Activated T-cell treated with anti-CD3 and anti-CD28 coated beads for 24 hours (primary cell): ENCODE measurements at regions not wholly inside any gene's neighbourhood (a gene's known extent, or its start where the extent isn't known, plus 50 kb on each side); places are given as distances from the start of the nearest gene placed in this dataset.

ENCODE experiments used
- DNase-seq: peaks from one replicate; pipeline ENCODE4 v3.0.0-alpha.2; 2020; ENCODE audit warnings: low read depth

DNA sequence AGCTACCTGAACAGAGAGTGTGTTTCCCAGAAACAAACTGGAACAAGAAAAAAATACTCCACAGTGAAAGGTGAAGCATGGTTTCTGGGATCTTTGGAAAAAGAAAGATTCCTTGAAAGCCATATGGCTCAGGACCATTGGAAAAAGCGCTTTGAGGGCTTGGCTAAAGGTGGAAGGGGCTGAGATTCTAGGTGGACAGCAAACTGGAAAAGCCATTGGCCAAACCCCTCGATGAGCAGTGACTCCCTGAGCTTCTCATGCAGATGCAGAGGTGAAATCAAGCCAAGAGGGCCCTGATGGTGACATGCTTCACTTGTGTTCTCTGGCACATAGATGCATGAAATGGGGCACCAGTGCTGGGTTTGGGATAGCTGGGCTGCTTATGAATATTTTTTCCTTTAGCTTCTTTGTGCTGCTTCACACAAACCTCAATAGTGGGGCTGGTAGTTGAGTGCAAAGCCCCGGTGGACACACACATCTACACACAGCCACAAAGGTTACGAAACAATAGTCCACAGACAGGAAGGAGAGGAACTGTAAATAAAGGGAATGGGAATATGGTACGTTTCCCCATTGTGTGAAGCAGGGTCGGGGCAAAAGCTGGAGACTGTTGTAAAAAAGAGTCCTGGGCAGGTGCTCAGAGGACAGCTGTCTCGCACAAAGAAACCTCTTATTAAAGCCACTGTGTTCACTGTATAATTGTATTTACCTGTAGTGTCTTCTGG, 117.8 kb downstream of the FOXA2 start:
- DNase-seq: no peak

DNA sequence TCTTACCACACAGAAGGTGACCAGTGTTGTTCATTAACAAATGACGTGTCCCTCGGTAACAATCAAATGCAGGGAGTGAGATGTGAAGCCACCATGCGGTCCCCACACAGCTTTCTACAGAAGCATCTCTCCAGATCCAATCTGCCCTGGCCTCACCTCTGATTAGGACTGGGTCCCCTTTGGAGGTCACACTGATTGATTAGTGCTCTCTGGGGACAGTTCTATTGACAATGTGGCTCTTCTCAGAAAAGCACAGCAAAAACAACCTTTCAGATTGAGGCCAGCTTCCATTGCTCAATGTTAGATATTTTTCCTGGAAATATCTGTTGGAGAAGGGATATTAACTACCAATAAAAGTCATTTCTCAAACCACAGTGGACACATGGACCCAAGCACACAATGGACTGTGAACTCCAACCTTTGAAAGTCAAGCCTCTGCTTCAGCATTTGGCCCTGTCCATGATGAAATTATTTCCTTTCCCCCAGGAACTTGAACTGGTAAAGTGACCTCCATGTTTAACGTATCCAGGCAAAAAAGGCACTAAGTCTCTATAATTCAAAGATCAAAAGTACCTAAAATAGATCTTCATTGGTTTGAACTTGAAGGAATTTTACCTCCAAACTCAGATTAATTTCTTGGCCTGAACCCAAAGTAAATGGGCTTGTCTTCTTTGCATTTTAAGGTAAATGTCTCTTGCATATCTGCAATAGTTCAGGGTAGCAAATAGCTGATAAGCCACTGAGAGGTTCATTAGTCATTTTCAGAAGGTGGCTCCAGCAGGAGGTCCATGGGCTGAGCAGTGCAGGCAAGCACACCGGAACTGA, 118.5 kb downstream of the FOXA2 start:
- DNase-seq: no peak

DNA sequence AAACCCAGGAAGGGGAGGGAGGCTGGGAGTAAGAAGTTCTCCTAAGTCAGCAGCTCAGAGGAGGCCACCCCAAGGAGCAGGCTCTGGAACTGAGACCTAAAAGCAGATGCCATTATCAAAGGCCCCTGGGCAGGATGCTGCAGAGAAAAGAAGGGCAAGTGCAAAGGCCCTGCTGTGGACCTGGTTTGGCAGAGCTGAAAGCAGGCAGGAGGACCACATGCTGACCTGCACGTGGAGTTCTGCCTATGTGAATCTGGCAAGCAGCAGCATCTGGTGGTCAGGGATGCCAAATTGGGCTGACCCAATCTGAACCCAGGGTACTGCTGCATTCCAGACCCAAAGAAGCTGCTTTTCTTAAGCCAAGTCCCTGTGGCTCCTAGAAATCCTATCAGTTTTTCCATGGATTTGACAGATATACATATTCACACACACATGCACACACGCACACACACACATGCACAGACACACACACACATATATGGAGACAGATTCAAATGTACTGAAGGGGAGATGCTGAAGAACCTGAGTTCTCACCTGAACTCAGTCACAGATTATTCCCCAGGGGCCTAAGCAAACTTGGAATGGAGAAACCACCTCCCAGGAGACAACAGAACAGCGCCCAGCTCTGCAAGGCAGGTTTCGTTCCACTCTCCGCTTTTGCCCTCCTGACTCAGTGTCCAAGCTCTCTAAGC, 119.9 kb downstream of the FOXA2 start:
- DNase-seq: no peak

DNA sequence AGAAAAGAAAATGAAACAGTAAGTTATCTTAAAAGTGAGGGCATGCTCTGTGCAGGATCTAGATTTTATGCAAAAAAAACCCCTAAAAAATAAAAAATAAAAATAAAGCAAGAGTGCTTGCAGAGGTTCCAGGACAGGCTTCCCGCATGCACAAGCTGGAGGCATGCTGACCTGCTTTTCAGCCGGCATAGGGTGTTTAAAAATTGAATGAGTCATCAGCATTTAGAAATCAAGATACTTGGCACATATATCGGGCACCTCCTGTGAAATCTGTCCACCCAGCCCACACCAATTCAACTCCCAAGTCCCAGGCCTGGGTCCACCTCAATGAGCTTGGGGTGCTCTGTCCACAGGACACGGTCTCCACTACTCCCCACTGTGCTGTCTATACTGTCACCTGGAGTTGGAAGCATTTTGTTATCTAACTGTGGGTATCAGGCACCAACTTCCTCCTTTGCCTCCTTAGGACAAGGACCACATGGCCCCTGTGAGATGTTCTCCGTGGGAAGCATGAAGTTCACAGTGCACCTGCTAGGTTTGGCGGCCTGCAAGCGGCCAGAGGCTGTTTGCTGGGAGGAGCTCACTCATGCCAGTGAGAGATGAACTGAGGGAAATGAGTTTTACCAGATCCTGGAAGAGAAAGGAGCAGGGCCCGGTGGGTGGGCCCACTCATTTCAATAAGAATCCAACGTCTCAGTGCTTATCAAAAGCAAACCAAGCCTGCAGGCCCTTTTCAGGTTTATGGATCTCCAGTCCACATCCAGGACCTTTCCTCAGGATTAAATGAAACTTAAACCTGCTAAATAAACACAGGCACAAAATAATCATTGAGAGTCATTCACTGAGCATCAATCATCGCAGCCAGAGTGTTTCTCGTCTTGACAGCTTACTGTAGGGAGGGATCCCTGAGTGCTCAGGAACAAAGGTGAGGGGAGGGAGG, 121.1 kb downstream of the FOXA2 start:
- DNase-seq: no peak

DNA sequence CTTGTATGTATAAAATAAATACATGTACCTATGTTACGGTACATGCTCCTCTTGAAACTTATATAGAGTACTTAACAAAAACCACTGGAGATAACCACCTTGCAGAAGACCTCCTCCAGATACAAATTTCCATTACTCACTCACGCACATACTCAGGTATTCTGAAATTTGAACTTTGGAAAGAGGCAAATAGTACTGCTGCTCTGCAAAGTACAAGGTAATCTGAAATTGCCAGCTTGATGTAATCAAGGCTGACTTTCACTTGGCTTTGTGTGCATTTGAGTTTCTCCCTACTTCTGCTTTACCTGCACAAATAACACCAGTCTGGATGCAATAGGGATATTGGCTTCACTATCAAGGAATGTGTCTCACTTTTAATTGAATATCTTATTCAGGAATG, 123.6 kb downstream of the FOXA2 start:
- no peak for DNase-seq

DNA sequence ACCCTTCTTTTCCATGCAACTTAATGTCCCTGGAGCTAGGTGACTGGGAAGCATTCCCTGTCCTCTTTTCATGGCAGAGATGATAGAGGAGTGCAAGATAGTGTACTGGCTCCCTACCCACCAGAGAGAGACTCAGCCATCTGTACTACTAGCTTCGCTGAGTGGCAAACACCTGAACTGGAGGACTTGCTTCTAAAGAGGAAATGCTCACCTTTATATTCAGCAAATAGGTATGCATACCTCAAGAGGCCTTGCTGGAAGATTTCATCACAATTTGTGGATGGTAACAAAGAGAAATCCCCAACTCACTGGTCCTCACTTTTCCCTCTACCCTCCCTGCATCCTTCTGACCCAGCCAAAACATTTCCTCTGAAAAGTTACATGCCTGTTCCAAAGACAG, 124.1 kb downstream of the FOXA2 start:
- DNase-seq: no peak

DNA sequence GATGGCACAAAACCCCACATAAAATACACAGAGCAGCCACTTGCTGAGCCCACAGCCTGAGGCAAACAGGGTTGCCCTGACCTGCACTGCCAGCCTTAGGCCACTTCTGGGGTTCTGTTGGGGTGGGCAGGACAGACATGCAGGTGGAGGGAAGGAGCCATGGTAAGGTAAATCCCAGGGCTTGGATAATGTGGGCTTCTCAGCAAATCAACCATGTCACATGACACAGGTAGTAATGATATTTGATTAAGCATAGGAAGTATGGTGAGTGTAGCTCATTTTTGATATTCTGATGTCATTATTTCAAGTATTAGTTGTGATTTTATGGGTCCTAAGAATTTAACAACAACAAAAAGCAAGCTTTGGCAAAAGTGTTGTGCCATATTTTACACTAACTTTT, 124.6 kb downstream of the FOXA2 start:
- DNase-seq: no peak

DNA sequence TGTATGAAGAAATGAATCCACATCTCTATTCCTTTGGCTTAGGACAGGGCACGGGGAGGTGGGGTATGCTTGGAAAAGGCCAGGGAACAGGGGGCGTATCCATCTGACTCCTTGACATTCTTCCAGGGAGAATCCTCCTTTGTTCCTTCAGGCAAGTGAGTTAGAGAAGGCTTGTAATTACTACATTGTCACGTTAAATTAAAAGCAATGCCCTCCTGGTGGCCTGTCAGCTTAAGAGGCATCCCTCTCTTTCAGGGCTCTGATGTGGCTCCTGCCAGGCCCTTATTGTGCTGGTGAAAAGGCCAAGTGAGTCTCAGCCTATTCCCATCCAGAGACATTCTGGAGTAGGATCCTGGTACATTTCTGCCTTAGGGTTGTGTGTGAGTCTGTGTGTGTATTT, 128.3 kb downstream of the FOXA2 start:
- DNase-seq: no peak

DNA sequence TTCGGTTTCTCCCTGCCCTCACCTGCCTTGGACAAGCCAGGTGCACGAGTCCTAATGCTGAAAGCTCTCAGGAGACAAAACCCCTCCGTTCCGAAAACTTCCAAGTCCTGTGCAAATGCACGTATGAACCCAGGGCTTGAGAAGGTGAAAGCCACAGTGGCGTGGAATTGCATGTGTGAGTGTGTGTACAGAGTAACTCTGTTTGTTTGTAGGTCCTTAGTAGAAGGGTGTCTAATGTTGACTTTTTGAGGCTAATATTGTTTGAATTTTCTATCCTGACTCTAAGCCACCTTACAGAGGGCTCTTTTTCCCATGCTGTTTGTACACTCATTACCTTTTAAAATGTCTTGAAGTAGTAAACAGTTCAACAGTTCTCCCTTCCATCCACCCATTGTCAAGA, 129.1 kb downstream of the FOXA2 start:
- DNase-seq: no peak

DNA sequence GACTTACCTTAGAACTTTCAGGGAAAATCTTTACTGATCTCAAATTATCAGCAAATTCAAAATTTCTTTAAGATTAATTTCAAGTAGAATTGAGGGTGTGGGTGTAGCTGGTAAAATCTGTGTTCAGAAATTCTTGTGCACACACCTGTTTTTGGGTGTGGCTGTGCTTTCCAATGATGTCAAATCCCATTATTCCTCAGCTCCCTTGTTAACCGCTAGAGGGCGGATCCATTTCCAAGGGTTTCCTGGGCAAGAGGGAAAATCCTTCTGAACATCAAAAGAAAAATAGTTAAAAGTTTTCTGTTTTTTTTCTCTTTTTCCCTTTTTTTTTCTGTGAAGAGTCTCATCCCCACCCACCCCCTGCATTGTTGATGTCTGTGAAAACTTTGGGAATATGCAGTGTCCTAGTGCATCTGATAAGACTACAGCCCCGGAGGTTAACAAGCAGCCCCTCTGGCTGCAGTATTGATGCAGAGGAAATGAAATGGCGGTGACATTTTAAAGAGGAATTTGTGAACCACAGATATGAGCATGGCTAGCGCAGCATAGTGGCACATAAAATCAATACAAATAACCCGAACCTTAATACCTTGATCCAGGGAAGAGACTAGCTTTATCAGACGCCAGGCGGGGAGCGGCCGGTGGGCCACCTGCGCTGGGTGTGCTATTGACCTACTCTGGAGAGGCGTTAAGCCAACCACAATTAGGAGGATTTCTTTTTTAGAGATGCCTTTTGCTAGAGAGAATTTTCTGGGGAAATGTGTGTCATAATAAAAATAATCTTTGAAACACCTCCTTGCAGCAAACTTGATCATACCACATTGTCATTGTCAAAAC, 130.9 kb downstream of the FOXA2 start:
- DNase-seq: no peak

DNA sequence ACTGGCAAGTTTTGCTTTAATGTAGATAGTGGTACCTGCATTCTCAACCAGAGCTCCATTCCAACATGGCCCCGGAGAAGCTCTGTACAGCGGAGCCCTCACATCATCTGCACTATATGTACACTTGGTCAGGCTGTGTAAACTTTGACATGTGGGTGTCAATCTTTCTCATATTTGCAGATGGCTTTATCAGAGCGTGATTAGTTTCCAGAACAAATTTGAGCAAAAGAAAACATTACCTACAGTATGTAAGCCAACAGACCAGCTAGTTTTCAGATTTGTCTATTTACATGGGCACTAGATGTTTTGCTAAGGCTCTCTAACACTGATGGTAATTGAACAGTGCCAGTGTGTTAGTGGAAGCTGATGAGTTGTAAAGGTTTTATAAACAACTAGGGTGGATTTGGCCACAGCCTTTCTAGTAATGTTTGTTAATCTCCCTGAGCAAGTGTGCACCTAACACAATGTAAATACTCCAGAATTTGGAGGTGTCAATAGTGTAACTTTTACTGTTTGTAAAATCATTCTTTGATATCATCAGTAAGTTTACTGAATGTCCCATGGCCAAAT, 131.8 kb downstream of the FOXA2 start:
- no peak for DNase-seq

DNA sequence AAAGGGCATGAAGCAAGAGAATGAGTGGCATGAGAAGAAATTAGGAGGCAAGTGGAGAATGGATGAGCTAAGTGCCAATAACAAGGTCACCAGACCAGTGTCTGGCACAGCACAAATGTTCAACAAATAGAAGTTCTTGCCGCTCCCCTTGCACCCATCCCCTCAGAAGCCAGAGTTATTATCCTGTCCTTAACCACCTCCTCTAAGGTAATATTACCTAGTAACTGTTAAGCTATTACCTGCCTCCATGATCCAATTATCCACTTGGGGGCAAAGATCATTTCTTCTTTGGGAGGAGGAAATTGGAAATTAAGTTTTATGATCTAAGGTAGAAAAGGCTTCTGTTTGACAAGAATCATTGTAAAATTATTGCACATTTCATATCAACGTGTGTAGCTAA, 133.8 kb downstream of the FOXA2 start:
- DNase-seq: no peak

DNA sequence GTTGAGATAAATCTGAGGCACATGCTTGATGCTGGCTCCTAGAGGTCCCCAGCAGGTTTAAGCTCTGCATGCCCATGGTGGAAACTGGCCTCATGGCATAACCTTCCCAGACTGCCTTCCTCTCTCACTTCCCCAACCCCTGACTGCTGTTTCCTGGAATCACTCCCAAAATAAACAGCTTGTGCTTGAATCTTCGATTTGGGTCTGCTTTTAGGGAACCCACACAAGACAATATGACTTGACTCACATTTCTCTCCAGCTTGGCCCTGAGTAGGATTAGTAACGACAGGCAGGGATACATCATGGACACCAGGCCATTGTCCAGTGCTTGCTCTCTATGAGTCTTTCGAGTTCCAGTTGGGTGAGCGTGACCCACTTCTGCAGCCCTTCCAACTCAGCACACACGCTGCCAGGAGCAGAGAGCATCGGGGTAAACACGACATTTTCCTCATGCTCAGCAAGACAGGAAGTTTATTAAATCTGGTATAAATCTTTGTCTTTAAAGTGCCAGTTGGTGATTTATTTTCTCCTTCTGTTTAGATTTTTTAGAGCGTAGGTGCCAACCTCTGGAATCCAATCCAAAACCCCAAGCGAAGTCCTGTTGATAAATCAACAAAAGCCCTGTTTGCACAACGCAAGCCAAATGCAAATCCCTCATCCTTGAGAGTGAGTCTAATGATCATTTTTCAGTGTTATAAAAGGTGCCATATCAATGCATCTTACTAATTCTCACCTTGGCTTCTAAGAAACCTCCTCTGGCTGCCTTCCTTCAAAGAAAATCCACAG, 135.0 kb downstream of the FOXA2 start:
- no peak for DNase-seq

DNA sequence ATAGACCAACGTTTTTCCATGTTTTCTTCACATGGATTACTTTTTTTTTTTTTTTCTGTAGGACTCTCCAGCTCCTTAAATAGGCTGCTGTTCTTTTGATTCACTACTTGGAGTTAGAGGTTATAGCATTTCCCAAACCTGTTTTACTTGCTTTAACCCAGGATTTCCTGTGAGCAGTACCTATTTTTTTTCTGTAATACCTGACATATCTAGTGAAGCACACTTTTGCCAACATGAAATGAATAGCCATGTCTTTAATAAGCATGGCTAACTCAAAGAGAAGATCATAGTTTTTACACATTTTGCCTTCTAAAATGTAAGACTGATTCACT, 137.0 kb downstream of the FOXA2 start:
- DNase-seq: no peak

DNA sequence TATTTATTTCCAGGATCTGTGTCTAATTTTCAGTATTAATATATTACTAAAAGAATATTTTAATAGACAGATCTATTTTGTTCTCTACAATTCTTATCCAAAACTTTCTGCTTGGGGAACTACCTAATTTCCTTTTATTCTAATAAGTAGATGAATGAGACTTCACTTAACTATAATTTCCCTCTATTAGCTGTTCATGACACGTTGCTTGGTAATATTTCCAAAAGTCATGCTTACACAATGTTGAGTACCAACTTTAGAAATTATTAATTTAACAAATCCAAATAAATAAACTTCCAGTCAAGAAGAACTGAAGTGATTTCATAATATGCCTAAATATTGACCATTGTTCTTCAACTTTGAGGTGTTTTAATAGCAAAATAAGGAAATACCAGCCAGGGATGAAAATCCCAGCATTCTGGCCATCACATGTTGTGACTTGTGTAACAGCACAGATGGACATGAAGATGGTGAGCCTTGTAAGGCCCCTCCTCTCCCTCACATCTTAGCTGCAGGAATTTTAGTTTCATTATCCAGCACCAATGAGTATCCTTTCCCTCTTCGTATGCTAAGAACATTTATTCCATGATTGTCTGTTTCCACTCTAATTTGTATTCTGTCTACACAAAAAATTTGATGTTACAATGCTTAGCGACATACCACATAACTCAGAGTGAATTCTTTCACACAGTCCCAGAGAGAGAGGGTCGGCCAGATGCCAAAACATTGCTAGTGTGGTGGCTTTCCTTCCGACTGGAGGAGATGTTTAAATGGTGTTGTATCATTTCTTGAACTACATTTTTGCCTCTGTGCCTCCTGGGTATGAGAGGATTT, 137.5 kb downstream of the FOXA2 start:
- DNase-seq: no peak

DNA sequence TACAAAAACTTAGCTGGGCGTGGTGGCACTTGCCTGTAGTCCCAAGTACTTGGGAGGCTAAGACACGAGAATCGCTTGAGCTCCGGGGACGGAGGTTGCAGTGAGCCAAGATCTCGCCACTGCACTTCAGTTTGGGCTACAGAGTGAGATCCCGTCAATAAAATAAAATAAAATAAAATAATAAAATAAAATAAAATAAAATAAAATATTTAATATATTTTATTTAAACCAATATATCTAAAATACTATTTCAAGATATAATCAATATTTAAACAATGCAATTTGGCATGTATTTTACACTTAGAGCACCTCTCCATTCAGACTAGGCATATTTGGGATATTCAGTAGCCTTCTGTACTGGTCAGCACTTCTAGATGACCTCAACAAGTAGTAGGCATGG, 142.1 kb downstream of the FOXA2 start:
- no peak for DNase-seq

DNA sequence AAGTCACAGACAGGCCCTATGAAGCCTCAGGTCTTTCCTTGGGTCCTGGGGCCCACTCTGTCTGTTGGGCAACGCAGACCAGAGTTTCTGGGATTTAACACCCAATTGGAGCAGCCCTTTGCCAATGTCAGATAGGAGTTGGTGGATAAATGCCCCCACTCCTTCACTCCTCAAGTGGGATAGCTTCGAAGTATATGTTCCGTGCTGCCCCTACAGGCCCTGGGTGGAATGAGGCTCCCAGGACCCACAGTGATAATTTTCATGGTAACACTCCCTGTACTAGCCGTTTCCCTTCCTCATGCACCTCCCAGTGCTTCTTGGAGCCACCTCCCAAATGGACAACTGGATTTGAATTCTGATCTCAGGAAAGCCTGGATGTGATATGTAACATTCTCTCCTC, 145.4 kb downstream of the FOXA2 start:
- no peak for DNase-seq

DNA sequence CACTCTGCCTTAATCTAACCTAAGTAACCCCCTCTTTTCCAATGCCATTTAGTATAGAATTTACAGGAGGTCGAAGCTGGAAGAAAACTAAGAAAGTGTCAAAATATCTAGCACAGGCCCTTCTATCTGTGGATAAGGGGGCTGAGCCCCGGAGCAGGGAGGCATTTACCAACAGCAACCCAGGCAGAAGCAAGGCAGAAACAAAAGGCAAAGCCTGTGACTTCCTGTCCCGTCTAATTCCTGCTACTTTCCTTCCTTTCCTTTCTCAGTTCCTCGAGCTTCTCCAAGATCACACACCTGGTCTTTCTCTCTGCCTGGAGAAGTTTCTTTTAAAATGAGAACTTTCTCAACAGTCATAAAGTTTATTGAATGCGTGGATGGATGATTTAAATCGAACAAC, 146.0 kb downstream of the FOXA2 start:
- no peak for DNase-seq

DNA sequence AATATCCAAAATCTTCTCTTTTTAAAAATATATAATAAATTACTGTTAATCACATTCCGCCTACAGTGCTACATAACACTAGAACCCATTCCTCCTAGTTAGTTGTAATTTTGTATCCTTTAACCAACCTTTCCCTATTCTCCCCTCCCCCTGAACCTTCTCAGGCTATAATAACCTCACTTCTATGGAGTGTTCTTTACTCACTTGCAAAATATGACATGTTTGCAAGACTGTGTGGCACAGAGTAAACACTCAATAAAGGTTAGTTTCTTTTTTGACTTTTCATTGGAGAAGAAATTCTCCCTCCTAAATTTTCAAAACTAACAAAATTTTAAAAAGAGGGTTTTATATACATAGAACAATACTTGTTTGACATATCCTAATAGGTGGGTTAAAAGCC, 147.0 kb downstream of the FOXA2 start:
- DNase-seq: no peak
